HG03066 (cell line): ENCODE measurements at regions not wholly inside any gene's neighbourhood (a gene's known extent, or its start where the extent isn't known, plus 50 kb on each side); places are given as distances from the start of the nearest gene placed in this dataset.

Experiments
- ATAC-seq: cut with Tn5 transposase; IDR thresholded peaks from one replicate; pipeline ENCODE4 v1.9.1; 2021; ENCODE audit warnings: low read depth; ENCODE audit not compliant: unreplicated experiment

DNA sequence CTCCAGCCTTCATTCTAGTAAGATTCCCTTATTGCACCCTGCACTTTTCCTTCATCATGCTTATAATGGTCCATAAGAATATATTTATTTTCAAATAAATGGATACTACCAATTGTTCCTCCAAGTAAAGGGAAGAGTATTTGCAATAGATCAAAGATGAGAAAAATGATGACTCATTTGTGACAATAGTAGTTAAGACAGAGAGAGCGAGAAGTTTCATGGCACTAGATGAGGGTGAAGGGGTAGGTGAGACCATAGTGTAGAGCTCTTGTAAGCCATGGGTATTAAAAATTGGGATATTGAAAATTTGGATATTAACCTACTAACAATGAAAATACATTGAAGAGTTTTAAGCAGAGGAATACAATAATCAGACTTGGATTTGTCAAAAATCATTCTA is 404.6 kb downstream of the EFNA5 start:
- no peak for ATAC-seq

DNA sequence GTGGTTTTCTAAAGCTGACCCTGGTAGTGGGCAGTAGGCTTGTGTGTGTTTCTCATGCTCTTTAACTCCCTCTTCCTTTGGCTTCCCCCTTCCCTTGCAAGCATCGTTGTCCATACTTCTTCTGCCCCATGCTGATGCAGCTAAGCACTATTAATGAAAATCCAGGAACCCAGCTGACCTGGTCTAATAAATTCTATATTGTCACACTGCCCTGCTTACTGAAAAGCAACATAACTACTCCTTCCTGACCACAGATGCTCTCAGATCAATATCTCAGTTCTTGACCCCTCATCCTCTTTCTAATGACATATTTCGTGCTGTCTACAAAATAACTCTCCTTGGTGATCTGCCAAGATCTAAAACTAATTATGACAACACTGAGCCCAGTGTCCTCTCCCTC is 405.5 kb downstream of the EFNA5 start:
- ATAC-seq = peak; percentile 45

DNA sequence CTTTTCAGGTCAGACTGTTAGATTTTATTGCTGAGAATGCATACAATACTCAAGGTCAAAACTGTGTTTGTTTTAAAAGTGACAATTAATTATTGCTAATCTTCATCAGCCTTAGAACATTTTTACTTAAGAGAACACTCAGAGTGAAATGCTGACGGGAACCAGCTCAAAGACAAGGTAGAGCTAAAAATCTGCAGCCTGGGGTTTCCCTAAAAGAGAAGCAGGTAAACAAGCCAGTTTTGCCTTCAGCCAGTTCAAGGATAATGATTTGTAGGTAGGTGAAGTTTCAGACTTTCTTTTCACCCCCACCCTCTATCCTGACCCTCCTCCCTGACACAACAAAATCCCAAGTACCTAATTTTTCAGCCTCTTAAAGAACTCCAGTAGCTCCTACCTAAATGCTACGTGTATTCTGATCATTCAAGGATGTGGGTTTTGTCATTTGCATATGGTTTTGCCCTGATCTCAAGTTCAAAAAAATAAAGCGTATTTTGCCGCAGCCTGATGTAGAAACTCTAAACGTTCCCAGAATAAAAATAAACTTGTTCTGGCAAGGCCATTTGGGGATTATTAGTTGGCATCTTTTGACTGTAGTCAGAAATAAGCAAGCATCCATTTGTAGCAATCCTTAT is 407.2 kb downstream of the EFNA5 start:
- ATAC-seq = peak; percentile 64

DNA sequence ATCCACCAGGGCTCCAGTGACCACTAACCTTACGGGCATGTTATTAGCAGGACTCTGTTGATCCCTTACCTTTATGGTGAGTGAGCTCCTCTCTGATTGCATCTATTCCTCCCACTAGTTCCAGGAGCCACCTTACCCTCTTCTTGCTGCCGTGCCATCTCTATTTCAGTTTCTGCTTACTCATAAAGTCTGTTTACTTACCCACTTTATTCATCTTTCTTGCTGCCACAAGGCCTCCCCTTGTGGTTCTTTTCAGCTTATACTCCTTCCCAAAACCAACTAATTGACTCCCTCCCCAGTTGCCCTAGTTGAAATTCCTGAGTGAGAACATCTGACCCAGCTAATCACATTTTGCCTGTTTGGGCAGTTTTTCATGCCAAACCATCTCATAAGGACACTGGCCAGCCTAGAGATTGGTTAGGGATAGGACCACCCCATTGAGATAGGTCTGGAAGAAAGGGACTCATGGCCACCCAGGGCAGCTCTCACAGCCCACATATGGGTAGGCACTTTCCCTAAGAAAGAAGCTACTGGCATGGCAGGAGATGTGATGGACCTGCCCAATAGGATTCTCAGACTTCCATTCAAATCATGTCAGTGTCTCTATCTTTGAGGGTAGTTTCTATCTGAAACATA is 412.7 kb downstream of the EFNA5 start:
- ATAC-seq = no peak

DNA sequence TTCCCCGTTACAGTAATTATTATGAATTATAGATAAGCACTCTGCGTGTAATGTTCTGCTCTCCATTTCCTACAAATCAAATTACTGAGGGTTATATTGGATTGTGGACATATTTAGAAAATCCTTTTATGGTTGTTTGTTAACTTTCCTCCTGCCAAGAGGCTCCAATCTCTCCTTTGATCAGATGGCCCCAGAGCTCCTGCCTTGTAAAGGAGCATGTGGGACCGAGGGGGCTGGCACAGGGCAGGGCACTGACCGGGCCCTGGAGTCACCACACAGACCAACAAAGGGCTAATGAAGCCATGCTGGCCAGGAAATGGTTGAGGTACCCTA is 415.9 kb downstream of the EFNA5 start:
- ATAC-seq = no peak

DNA sequence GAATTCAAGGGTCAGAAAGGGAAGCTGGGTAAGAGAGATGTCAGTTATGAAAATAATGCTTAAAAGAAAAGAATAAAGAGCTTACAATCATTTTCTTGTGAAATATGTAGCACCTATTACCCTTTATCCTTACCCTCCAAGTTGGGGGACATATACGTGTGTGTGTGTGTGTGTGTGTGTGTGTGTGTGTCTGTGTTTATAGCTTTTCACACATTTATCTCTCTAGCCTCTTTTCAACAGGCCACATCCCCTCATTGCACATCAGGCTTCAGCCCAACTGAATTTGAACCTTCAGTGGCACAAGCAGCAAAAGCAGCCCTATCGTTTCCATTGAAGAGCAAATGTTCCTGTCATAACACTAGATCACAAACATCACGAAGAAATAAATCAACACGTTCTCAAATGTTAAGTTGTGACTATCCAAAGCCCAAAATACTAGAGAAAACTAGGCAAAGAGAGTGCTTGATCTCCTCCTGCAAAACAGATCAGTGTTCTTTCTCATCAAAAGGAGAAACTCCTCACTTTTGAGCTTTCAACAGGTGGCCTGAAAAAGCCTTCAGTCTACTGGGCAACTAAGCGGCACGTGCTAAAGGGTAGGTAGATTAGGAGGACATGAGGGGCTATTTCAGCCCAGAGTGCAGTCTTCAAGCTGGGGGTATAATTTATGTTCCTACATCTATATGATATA is 416.4 kb downstream of the EFNA5 start:
- no peak for ATAC-seq

DNA sequence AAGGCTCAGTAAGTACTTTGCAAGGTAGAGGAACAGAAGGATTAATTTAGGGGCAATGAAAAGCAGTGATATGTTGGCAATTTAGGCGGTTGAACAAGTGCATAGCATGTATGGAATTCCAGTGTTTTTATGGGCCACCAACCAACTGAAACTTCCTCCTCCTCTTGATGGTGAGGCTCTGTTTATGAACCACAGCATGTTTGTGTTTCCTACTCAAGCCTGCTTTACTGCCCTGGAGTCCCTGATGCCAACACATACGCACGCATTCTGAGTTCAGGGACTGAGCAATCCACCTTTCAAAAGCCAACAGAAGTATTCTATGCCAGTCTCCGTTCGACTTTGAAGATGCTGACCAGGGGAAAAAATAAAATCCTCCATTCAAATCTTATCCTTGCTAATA is 417.5 kb downstream of the EFNA5 start:
- ATAC-seq = no peak

DNA sequence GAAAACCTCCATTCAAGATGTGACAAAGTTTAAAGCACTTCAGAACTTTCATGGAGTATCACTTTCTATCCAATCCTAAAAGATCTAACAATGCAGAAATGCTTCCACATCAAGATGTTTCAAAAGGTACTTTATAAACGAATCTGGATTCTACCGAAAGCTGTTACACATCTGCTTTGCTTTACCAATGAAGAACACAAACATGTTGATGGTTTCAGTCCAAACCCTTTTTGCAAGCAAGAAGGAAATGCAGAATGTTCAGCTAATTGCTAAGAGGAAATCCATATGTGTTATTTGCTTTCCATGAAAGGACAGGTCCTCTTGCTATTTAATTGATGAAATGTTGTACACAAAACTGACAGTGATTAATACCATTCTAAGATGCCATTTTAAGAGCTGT is 419.6 kb downstream of the EFNA5 start:
- no peak for ATAC-seq

DNA sequence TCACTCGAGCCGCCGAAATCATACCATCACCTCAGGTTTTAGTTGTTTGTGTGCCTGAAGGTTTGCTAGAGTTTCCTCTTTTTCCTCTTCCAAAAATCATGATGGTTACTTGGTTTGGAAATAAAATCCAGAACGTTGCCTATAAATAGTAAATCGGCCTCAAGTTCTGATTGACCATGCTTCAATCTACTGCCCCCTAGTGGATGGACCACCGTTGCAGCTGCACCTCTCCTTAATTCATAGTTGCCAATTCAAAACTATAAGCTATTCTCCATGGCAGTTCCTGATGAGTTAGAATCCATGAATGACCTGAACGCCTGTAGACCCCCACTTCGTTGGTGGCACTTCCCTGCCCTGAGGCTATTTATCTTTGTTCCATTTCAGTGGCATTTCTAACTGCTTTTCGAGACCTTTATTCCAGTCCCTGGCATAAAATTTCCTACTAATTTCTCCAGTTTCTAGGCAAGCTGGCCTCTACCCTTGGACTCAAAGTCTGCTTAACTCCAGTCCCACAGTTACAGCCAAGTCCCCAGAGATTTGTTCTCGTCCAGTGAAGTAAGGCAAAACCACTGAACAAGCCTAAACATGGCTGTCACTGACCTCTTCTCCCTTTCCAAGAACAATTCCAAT is 422.6 kb downstream of the EFNA5 start:
- ATAC-seq = no peak

DNA sequence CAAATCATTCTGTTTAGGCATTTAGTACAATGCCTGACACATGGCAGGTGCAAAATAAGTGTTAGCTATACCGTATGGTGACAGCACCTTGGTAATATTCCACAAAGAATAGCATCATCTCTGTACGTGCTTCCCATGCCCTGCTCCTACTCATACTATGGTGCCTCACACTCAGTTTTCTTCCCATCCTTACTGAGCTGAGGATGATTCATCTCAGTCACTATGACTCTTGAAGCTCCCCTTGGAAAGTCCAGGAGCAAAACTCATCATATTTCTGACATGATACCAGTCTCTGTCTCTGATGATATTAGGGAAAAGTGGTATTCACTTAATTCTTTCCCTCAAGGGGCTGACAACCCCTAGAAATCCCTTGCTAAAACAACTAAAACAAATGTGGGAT is 423.3 kb downstream of the EFNA5 start:
- ATAC-seq = no peak

DNA sequence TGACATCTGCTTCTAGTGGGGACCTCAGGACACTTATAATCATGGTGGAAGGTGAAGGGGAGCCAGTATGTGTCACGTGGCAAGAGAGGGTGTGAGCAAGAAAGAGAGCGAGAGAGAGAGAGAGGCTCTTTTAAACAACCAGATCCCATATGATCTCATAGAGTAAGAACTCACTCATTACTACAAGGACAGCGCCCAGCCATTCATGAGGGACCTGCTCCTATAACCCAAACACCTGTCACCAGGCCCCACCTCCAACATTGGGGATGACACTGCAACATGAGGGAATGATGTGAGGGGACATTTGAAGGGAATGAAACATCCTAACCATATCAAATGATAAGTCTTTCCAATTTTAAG is 427.5 kb downstream of the EFNA5 start:
- no peak for ATAC-seq

DNA sequence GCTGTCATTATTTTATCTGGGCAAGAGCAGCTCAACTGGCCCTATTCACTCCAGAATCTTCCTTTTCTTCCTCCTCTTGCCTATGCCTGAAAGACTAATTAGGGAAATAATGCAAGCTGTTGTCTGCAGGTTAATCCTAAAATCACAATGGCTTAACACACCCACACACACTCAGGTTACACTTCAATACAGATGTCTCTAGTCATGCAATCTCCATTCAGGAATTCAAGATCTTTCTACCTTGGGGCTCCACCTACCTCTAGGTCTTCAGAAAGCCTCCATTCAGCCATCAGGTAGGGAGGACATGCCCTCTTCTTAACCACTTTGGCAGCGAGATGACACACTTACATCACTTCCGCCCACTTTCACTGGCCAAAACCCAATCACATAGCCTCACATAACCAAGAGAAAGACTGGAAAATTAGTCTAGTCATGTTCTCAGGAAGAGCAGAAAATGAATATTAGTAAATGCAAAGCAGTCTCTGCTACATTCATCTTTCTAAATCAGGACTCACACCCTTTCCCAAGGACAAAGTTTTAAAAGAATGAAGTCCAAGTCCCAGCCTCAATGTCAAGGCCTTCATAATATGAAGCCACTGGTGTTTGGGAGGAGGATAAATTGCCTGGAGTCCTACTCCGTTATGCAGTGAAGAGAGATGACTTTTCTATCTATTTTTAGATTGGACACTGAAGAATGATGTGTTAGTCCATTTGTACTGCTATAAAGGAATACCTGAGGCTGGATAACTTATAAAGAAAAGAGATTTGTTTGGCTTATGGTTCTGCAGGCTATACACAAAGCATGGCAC is 428.1 kb downstream of the EFNA5 start:
- no peak for ATAC-seq

DNA sequence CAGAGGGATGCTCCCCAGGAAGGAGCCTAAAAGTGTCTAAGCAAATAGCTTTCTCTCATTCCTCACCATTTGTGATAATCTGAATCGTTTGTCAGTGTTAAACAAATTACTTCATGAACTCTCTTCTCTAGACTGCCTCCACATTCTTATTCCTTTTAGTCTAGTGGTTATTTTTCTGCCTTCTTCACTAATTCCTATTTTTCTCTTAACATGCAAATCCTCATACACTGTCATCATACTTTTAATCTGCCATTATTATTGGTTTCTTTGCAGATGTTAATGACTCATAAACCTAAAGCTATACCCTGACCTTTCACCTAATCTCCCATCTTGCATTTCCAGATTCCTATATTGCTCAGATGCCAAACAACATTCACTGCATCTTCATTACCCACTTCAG is 428.9 kb downstream of the EFNA5 start:
- ATAC-seq = no peak

DNA sequence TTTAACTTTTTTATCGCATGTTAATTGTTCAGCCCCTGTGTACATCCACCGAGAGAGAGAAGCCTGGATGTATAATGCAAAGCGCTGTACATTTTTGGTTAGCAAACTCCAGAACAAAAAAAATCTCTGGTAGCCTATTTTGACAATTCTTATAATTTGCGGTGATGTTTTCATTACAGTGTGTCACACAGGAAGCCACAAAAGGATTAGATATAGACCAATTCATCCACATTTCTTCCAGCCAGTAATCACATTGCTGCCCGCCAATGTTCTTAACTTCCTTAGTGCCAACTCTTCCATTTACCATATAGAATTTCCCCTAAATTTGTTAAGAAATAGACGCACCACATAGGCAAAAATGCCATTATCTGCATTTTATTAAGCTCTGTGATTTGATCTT is 435.6 kb downstream of the EFNA5 start:
- ATAC-seq = no peak

DNA sequence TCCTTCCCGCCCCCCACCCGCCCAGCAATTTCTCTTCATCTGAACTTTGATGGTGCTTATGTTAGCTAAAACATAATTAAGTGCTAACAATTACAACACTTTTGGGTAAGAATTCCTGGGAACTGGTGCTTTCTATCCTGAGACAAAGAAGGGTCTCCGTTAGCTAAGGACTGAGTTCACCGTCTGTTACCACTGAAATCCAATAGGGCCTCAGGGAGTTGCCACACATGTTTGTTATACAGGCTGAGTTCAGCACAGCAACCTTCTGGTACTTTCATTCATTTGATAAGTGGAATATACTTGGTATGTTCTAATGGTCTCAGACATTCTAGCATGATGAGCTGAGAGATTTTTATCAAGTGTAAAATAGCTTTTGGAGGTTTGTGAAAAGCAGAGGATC is 437.9 kb downstream of the EFNA5 start:
- ATAC-seq = no peak

DNA sequence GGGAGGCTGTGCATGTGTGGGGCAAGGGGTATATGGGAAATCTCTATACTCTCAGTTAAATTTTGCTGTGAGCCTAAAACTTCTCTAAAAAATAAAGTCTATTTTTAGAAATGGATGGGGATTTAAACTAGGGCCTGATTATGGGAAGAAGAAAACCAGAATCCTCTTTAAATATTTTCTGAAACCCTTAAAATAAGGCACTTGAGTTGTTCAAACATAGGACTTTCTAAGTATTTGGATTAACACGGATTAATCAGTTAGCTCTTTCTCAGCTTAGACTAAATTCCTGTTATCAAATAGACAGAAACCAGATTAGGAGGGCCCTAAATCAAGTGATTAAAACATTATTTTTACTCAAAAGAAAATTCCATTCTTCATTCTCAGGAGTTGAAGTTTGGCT is 438.4 kb downstream of the EFNA5 start:
- no peak for ATAC-seq

DNA sequence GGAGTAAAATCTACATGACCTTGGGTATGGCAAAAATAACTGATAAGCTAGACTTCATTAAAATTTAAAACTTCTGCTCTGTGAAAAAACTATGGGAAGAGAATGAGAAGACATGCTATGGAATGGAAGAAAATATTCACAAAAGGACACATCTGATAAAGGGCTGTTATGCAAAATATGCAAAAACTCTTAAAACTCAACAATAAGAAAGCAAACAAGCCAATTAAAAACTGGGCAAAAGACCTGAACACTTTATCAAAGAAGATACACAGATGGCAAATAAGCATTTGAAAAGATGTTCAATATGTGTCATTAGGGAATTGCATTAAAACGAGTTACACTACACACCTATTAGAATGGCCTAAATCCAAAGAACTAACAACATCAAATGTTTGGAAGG is 439.5 kb downstream of the EFNA5 start:
- ATAC-seq = no peak

DNA sequence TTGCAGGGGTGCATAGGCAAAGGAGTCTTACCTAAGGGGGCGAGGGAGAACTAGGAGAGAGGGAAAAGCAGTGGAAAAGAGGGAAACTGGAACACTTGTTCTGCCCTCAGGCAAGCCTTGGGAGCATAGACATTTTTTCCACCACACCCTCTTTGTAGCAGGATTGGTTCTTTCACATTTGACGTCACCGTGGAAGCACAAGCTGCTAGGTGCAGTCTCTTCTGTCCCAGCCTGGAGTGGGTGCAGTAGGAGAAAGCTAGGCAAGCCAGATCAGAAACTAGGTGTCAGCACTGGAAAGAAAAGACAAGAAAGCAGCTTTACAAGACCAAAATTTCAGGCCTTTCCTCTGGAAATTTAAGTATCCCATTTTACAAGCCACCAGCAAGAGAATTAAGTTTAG is 440.4 kb downstream of the EFNA5 start:
- ATAC-seq = no peak

DNA sequence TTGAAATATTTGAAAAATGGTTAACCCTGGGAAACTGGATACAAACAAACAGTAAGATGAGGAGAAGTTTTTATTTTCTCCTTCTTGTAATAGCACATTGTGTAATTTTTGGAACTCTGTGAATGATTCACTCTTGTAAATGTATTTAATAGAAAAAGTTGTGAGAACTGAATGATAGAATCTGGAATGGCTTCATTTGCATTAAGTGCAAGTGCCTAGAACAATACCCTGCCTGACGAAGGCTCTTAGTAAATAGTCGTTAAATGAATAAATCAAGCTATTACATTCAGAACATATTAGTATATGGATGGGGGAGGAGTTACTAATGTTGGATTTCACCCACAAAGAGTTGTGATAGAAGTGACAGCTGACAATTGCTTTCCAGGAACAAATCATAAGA is 442.5 kb downstream of the EFNA5 start:
- no peak for ATAC-seq

DNA sequence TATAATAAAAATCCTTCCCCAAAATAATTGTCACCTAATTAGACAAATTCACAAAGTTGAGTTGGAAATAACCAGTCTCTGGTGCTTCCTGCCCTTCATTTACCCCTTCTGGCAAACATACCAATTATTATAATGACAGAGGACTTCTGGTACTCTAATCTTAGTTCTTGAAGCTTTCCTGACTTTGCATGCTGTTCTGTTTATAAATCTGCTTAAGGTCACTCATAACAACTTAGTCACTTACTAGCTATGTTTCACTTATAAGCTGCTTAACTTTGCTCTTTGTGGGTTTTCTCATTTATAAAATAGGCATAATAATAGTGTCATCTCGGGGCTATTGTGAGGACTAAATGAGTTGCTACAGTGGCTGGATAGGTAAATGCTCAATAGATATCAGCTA is 446.5 kb downstream of the EFNA5 start:
- no peak for ATAC-seq

DNA sequence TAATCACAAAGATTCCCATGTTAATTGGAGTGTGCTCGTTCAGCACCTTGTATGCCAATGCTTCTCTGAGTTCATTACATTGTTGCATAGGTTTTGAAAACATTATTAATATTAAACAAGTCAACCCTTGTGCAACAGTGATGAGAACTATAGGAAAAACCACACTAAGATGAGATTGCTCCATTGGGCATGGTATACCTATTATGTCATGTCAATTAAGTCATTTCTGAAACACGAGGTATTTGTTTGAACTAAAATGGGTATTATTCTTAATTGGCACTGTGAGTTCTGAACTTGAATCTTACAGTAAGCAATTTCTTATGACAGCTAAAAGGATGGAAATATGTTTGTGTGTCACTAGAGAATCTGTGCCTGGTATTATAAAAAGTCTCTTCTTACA is 447.7 kb downstream of the EFNA5 start:
- no peak for ATAC-seq
